WERI-Rb-1 (cell line): ENCODE measurements at regions not wholly inside any gene's neighbourhood (a gene's known extent, or its start where the extent isn't known, plus 50 kb on each side); places are given as distances from the start of the nearest gene placed in this dataset.

ENCODE experiments used
- DNase-seq: peaks from one replicate; pipeline ENCODE4 v3.0.0-alpha.2; 2020
- H3K27ac ChIP-seq: fragments of 250-450 bp; sonication (Bioruptor Pico); 2 replicates; pipeline ENCODE4 v1.5.1; 2020; ENCODE audit warnings: mild to moderate bottlenecking, moderate library complexity
- H3K27me3 ChIP-seq: fragments of 250-450 bp; sonication (Bioruptor Pico); 2 replicates; pipeline ENCODE4 v1.5.1; 2021; ENCODE audit warnings: mild to moderate bottlenecking, low read depth, moderate library complexity; ENCODE audit not compliant: insufficient read depth, severe bottlenecking
- H3K36me3 ChIP-seq: fragments of 250-450 bp; sonication (Bioruptor Pico); 2 replicates; pipeline ENCODE4 v1.5.1; 2020; ENCODE audit warnings: mild to moderate bottlenecking, moderate library complexity
- H3K4me3 ChIP-seq: 2 replicates; pipeline ENCODE4 v1.5.1; 2011; ENCODE audit warnings: low read depth, mild to moderate bottlenecking, control low read depth, low read length
- H3K9me3 ChIP-seq: fragments of 250-450 bp; sonication (Bioruptor Pico); 2 replicates; pipeline ENCODE4 v1.5.1; 2021; ENCODE audit warnings: mild to moderate bottlenecking, moderate library complexity; ENCODE audit not compliant: severe bottlenecking
- CTCF ChIP-seq: IDR thresholded peaks from 2 replicates; pipeline ENCODE4 v1.5.1; 2011; ENCODE audit warnings: low read depth, mild to moderate bottlenecking, control low read depth, inconsistent platforms, low read length

DNA sequence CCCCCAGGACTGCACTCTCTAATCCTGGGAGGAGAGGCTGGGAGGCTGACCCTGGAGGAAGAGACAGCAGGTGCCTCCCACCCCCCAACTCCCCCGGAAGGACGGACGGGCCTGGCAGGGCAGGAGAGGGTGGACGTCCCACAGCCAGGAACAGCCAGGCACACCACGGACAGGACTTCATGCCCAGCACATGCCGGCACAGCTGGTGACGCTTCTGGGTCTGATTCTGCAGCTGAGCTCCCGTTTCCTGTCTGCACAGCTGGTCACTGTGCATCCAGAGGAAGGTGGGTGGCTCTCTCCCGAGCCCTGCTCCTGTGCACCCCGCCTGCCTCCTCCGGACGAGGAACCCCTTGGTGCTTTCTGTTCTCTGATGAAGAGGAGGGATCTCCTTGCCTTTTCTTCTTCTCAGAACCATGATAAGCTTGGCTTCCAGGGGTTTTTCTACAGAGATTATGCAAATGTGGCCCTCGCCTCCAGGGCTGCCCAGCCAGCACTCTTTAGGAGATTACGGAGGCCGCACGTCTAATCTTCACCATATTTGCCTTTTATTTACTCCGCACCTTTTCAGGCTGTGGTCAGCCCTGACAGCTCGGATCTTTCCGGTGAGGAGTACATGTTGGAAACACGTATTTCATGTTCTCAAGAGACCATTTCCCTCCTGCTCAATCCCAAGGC lies 1295.8 kb downstream of the BRD1 start:
- no peak for TF ChIP-seq CTCF
- Histone ChIP-seq H3K9me3 (no peaks in the 10 kb centered on the region), H3K27me3 (no peaks in the 10 kb centered on the region), H3K36me3 (no peaks in the 10 kb centered on the region), H3K27ac (peak overlapping the region; percentile 41), H3K4me3 (peak overlapping the region; percentile 28)
- peak; percentile 57 for DNase-seq

DNA sequence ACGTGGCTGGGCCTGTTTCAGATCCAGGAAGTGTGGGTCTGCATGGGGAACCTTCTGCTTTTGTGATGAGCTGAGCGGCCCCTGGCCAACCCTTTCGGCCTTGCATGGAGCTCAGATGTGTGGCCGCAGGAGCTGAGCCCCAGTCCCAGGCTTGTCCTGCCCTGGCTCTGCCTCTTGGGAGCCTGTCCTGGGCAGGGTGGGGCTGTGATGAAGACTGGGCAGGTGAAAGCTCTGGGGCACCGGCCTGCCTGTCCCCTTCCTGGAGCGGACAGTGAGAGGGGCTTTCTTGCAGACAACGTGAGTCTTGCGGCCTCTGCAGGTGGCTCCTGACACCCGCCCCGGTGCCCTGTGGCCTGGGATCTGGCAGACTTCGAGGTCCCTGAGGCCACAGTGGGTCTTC lies 1296.6 kb downstream of the BRD1 start:
- 0 out of 2 replicates have a peak, but pooled peaks have one; percentile 4 for TF ChIP-seq CTCF
- Histone ChIP-seq H3K4me3 (no peak overlapping the region), H3K9me3 (no peaks in the 10 kb centered on the region), H3K27me3 (no peaks in the 10 kb centered on the region), H3K27ac (no peak overlapping the region), H3K36me3 (no peaks in the 10 kb centered on the region)
- no peak for DNase-seq

DNA sequence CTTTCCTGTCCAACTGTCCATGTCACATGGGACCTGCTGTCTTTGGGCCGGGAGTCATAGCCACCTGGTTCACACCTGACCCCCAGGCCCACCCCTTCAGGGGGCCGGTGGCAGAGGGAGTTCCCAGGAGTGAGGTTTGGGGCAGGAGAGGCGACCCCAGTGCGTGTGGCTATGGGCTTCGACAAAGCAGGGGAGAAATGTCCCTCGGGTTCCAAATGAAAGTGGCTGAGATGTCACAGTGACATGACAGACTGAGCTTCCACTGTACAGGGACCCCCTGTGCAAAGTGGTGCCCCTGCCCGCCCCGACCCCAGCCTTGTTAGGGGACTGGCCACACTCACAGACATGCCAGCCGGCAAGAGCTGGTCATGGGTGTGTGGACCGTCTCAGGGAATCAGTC lies 1297.0 kb downstream of the BRD1 start:
- no peak for TF ChIP-seq CTCF
- no peak overlapping the region for H3K4me3 ChIP-seq
- H3K27ac ChIP-seq, result no peak overlapping the region
- DNase-seq, result no peak
- no peaks in the 10 kb centered on the region for H3K36me3 ChIP-seq
- H3K9me3 ChIP-seq, result no peaks in the 10 kb centered on the region
- H3K27me3 ChIP-seq, result no peaks in the 10 kb centered on the region

GRCh38 chr22:48528221-48528915 lies 1299.3 kb downstream of the BRD1 start:
- Histone ChIP-seq H3K4me3 (no peak overlapping the region), H3K27ac (no peak overlapping the region), H3K36me3 (no peaks in the 10 kb centered on the region), H3K9me3 (no peaks in the 10 kb centered on the region), H3K27me3 (no peaks in the 10 kb centered on the region)
- no peak for TF ChIP-seq CTCF
- no peak for DNase-seq

- no peak for DNase-seq
- no peak overlapping the region for H3K4me3 ChIP-seq
- TF ChIP-seq CTCF, result no peak
- no peaks in the 10 kb centered on the region for H3K27me3 ChIP-seq
- H3K36me3 ChIP-seq, result no peaks in the 10 kb centered on the region
- no peaks in the 10 kb centered on the region for H3K9me3 ChIP-seq
- H3K27ac ChIP-seq, result no peak overlapping the region
Measured at GRCh38 chr22:48523761-48524160, 1303.9 kb downstream of the BRD1 start.

- H3K4me3 ChIP-seq, result no peak overlapping the region
- no peaks in the 10 kb centered on the region for H3K27me3 ChIP-seq
- no peak for TF ChIP-seq CTCF
- DNase-seq, result no peak
- H3K27ac ChIP-seq, result no peak overlapping the region
- no peaks in the 10 kb centered on the region for H3K9me3 ChIP-seq
- H3K36me3 ChIP-seq, result no peaks in the 10 kb centered on the region
Measured at GRCh38 chr22:48523091-48523490, 1304.6 kb downstream of the BRD1 start.
